HG02970 (cell line): ENCODE measurements at regions not wholly inside any gene's neighbourhood (a gene's known extent, or its start where the extent isn't known, plus 50 kb on each side); places are given as distances from the start of the nearest gene placed in this dataset.
A peak's percentile ranks its signal among the peaks of the same experiment; 100 is the strongest.

Source experiments
- ATAC-seq: cut with Tn5 transposase; IDR thresholded peaks from one replicate; pipeline ENCODE4 v1.9.1; 2021; ENCODE audit warnings: mild to moderate bottlenecking, moderate library complexity, moderate number of reproducible peaks; ENCODE audit not compliant: unreplicated experiment, low FRiP score

GRCh38 chr3:187924651-187925050 lies 179.4 kb upstream of the BCL6 start:
- no peak for ATAC-seq

- ATAC-seq = no peak
Measured at GRCh38 chr3:187925326-187925725, 180.1 kb upstream of the BCL6 start.

DNA sequence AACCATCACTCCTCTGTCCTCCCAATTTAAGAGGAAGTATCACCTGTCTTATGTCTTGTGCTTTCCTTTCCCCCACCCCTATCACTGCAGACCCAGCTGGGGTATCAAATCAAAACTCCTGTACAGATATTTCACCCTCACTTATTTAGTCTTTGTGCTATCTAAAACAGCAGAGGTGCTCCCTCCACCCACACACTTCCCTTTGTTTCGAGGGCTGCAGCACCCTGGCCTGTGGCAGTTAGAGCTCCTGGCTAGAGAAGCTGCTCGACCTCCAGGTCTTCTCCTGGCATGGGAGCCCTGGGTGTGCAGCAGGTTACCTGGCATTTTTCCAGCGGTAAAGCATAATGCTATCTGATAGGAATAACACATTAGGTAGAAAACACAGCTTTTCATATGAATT lies 181.4 kb upstream of the BCL6 start:
- no peak for ATAC-seq

GRCh38 chr3:187927565-187927964 lies 182.3 kb upstream of the BCL6 start:
- ATAC-seq = no peak

GRCh38 chr3:187929112-187929816 lies 184.0 kb upstream of the BCL6 start:
- ATAC-seq = no peak

DNA sequence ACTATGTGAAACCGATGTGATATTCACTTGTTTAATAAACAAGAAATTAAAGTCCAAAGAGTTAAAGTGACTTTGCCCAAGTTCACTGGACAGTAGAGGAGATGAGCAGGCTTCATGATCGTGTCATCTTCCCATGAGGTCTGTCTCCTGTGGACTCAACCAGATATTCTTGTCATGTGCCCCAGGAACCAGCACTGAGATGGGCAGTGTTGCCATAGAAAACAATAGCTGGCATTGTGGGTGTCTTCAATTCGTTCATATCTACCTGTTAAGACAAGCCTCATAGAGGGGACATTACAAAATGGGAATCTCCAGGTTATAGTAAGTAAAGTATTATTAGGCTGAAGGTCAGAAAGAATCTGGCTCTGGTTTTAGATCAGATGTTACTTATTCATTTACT lies 184.8 kb upstream of the BCL6 start:
- ATAC-seq = no peak

DNA sequence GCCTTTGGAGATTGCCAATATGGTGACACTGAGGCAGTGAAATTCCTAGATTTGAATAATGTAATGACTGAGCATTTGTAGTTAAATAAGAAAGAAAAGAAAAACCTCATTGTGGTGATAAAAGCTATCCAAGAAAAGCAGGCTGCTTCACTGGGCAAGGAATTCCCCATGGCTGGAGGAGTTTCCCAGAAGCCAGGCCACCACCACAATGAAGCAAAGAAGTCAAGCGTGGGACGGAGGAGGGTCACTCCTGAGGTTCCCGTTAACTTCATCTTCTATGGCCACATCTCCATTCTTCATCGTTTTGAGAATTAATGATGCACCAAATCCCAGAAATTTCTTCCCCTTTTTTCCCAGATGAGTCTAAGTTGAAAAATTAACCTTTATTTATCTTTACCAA lies 185.8 kb upstream of the BCL6 start:
- ATAC-seq = no peak

DNA sequence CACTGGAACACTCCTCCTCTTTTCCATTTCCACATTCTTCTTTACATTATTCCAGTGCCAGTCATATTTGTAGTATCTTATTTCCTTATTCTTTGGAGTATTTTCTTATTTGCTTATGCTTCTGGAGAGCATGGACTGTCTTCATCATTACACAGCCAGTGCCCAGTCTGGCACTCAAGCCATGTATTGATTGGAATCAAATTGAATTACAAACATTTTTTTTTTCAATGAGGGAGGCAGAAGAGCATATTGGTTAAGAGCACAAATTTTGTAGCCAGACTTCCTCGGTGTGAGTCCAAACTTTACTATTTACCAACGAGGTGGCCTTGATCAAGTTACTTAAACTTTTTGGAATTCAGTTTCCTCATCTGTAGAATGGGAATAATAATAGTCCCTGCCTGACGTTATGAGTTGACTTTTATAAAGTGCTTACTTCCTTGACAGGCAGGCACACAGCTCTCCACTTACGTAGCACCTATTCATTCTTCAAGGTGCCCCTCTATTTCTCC lies 186.6 kb upstream of the BCL6 start:
- no peak for ATAC-seq

- no peak for ATAC-seq
Measured at GRCh38 chr3:187932530-187932929, 187.3 kb upstream of the BCL6 start.

GRCh38 chr3:187935623-187936156 lies 190.4 kb upstream of the BCL6 start:
- peak; percentile 85 for ATAC-seq

DNA sequence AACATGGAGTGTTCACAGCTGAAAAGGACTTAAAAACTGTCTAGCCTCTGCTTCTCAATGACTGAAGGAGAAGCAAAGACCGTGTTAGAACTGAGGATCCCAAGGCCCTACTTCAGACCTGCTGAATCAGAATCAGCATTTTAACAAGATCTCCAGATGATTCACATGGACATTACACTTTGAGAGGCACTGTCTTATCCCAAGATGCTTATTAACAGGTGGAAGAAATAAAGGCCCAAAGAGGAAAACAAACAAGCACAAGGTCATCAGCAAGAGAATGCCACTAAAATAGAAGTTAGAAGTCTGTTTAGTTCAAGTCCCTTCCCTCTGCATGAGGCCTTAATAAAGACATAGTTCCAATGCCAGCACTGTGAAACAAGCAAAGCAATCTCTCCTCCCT lies 191.4 kb upstream of the BCL6 start:
- no peak for ATAC-seq

DNA sequence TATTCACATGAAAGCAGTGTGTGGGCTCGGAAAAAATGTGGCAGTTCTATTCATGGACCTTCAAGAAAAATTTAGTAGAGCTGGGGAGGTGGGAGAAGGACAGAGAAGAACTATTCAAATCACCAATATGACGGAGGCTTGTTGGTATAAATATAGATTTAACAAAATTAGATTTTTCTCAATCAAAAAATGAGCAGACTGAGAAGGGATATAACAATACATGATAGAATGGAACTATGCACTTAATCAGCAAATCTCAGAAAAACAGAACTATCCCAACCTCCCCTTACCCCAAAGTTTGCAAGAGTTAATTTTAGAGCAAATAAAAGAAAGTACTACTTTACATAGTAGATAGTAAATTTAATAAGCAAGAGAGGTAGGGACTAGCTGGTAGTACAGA lies 194.6 kb upstream of the BCL6 start:
- no peak for ATAC-seq

DNA sequence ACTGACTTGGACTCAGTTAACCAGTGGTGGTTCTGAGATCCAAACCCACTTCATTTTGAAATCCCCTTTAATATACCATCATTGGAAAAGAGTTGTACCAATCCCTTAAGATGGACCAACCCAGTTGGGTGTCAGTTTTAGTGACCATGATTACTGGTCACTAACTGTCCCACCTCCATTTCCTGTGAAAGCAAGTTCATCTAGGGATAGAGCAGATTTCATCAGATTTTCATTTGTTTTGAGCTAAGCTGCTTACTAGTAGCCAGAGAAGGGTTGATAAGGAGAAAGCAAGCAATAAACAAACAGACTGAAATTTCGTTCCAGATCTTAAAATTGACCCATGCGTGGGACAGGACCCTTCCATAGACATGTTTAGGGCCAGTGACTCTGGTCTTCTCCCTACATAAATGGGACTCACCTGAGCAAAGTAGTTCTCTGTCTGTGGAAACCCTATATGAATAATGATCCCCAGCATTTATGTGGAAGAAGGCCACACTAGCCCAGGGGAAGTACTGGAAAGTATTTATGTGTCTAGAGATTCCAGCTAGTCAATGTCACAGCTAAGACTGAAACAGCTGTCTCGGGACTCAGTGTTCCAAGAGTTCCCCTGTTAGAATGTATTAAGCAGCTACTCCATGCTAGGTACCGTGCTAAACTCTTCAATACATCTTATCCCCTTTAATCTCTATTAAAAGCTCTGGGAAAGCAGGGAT lies 196.0 kb upstream of the BCL6 start:
- no peak for ATAC-seq

DNA sequence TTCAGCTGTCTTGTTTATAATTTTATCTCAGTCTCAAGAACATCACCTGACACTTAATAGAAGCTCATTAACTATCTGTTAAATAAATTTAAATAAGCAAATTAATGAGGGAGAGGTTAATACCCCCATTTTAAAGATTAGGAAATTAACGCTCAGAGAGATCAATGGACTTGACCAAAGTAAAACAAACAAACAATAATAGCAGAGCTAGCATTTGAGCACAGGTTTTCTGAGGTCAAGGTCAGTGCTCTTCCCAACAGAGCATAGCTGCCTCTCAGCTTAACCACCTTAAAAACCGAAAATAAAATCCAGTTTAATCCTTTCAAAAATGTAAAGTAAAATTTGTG lies 196.6 kb upstream of the BCL6 start:
- no peak for ATAC-seq

DNA sequence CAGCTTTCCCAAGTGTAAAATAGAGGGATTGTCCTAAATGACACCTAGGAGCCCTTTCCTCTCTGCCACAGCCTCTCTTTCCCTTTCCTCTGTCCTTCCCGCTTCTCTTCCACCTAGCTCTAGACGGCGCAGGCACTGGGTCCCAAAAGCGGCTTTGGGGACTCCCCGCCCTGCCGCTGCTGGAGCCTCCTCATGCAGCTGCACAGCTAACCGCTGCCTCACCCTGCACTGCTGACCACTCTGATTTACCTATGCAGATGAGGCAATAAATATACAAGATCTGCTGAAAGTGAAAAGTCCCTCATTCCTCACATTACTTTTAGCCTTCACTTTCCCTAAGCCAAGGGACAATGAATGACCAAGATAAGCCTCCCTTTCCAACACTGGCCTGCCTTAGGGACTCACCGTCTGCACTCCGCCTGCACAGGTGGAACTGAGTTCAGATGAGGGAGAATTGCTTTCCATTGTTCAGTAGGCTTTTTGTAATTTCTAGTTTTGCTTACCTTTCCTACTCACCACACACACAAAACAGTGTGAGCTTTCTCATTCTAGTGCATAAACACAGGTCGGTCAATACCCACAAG lies 197.5 kb upstream of the BCL6 start:
- ATAC-seq = no peak

- no peak for ATAC-seq
Measured at GRCh38 chr3:187943677-187944389, 198.6 kb upstream of the BCL6 start.

GRCh38 chr3:187944390-187945179 lies 199.3 kb upstream of the BCL6 start:
- no peak for ATAC-seq

GRCh38 chr3:187945374-187945773 lies 200.1 kb upstream of the BCL6 start:
- no peak for ATAC-seq

GRCh38 chr3:187946163-187946691 lies 201.0 kb upstream of the BCL6 start:
- ATAC-seq = no peak

GRCh38 chr3:187946981-187947380 lies 201.7 kb upstream of the BCL6 start:
- no peak for ATAC-seq
